ENCODE measurements at regions not wholly inside any gene's neighbourhood (a gene's known extent, or its start where the extent isn't known, plus 50 kb on each side); places are given as distances from the start of the nearest gene placed in this dataset.

DNA sequence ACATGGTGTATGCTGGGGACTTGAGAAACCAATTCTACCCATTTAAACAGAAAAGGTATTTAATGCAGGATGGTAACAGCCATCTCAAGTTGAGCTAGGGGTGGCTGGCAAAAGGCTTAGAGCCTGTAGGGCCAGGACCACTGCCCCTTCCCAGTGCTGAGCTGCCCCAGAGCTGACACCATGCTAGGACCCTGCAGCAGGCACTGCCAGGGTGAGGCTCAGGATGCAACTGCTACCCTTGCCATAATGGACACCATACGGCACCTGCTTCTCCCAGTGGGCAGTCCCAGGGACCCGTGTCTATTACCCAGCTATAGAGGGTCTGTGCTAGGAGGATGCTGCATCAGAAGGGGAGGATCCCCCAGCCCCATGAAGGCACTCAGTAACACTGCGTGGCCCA, 160.7 kb upstream of the ADCY1 start:
- no peak overlapping the region for H3K9ac ChIP-seq (ENCODE audit: low read depth, low read length)
- H3K4me1 ChIP-seq (ENCODE audit: insufficient read depth, low read length): no peaks in the 10 kb centered on the region
- no peaks in the 10 kb centered on the region for H3K36me3 ChIP-seq (ENCODE audit: insufficient read depth, low read depth, low read length)
- no peak overlapping the region for H3K27ac ChIP-seq (ENCODE audit: low read length)
- no peaks in the 10 kb centered on the region for H3K27me3 ChIP-seq (ENCODE audit: insufficient read depth, low read length)
- H3K9me3 ChIP-seq (ENCODE audit: insufficient read depth, low read depth, low read length): peaks cover 5% of the 10 kb centered on the region; the same call in 1 of the 2 replicates
- no peak overlapping the region for H3K4me3 ChIP-seq (ENCODE audit: low read length)

DNA sequence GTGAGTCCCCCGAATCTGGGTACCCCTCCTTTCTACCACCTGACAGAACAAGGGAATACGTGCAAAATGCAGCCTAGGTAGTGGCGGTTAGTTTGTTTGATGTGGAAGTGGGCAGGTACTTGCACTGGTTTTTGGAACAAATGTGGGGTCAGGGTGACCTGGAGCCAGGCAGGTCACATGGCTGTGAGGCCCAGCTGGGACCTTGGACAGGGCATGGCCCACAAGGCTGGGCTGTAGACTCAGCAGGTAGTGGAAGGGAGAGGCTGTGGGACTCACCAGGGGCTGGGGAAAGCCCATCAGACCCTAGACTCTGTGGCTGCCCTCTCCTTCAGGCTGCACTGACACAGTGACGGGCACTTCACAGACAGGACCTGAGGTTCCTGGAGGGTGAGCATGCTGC, 159.9 kb upstream of the ADCY1 start:
- no peaks in the 10 kb centered on the region for H3K4me1 ChIP-seq (ENCODE audit: insufficient read depth, low read length)
- peaks cover 5% of the 10 kb centered on the region; the same call in 1 of the 2 replicates for H3K9me3 ChIP-seq (ENCODE audit: insufficient read depth, low read depth, low read length)
- H3K4me3 ChIP-seq (ENCODE audit: low read length): no peak overlapping the region
- H3K9ac ChIP-seq (ENCODE audit: low read depth, low read length): no peak overlapping the region
- H3K36me3 ChIP-seq (ENCODE audit: insufficient read depth, low read depth, low read length): no peaks in the 10 kb centered on the region
- H3K27ac ChIP-seq (ENCODE audit: low read length): no peak overlapping the region
- H3K27me3 ChIP-seq (ENCODE audit: insufficient read depth, low read length): no peaks in the 10 kb centered on the region

DNA sequence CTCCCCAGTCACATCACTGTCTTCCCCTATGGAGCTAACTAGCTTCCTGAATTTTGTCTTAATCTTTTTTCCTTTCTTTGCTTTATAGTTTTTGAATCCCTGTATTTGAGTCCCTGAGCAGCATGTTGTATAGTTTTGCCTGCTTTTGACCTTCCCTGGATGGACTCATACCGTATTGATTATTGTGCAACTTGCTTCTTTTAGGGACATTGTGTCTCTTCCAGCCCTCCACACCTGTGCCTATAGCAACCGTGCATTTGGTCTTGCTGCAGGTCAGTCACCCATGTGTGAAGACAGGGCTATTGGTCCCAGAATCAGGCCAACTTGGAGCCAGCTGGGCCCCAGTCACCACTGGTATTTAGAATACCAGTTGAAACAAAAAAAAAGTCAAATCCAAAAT, 158.9 kb upstream of the ADCY1 start:
- Histone ChIP-seq H3K4me3 (ENCODE audit: low read length) (no peak overlapping the region), H3K27ac (ENCODE audit: low read length) (no peak overlapping the region), H3K36me3 (ENCODE audit: insufficient read depth, low read depth, low read length) (no peaks in the 10 kb centered on the region), H3K9me3 (ENCODE audit: insufficient read depth, low read depth, low read length) (peaks cover 5% of the 10 kb centered on the region; the same call in 1 of the 2 replicates), H3K4me1 (ENCODE audit: insufficient read depth, low read length) (no peaks in the 10 kb centered on the region), H3K27me3 (ENCODE audit: insufficient read depth, low read length) (no peaks in the 10 kb centered on the region), H3K9ac (ENCODE audit: low read depth, low read length) (no peak overlapping the region)

DNA sequence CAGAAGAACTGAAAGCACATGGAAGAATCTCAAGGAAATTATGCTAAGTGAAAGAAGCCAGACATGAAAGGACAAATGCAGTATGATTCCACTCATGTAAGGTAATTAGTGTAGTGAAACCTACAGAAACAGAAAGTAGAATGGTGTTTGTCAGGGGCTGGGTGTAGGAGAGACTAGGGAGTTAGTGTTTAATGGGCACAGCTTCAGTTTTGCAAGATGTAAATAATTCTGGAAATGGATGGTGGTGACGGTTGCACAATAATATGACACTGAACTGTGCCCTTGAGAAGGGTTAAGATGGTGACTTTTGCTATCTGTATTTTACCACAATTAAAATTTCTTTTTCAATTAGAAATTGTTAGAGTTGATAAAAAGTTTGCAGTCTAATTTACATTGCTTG, 157.3 kb upstream of the ADCY1 start:
- no peaks in the 10 kb centered on the region for H3K27me3 ChIP-seq (ENCODE audit: insufficient read depth, low read length)
- H3K36me3 ChIP-seq (ENCODE audit: insufficient read depth, low read depth, low read length): no peaks in the 10 kb centered on the region
- H3K4me1 ChIP-seq (ENCODE audit: insufficient read depth, low read length): no peaks in the 10 kb centered on the region
- H3K9ac ChIP-seq (ENCODE audit: low read depth, low read length): no peak overlapping the region
- no peaks in the 10 kb centered on the region for H3K9me3 ChIP-seq (ENCODE audit: insufficient read depth, low read depth, low read length)
- no peak overlapping the region for H3K4me3 ChIP-seq (ENCODE audit: low read length)
- no peak overlapping the region for H3K27ac ChIP-seq (ENCODE audit: low read length)

DNA sequence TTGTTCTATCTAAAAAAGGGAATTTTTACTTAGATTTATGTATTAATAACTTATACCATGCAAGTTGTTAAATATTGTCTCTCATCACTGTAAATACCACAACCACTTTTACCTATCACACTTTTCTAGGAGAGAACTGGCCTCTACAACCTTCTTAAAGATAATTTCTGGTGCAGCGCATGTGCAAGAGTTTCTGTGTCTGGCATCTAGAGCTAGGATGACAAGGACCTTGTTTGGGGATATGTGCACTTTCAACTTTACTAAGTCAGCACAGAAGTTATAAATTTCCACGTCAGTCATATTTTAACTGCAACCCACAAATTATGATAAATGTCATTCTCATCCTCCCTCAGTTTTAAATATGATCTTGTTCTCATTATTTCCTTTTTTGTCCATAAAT, 156.9 kb upstream of the ADCY1 start:
- Histone ChIP-seq H3K9ac (ENCODE audit: low read depth, low read length) (no peak overlapping the region), H3K9me3 (ENCODE audit: insufficient read depth, low read depth, low read length) (no peaks in the 10 kb centered on the region), H3K36me3 (ENCODE audit: insufficient read depth, low read depth, low read length) (no peaks in the 10 kb centered on the region), H3K27me3 (ENCODE audit: insufficient read depth, low read length) (no peaks in the 10 kb centered on the region), H3K4me1 (ENCODE audit: insufficient read depth, low read length) (no peaks in the 10 kb centered on the region), H3K27ac (ENCODE audit: low read length) (no peak overlapping the region), H3K4me3 (ENCODE audit: low read length) (no peak overlapping the region)

DNA sequence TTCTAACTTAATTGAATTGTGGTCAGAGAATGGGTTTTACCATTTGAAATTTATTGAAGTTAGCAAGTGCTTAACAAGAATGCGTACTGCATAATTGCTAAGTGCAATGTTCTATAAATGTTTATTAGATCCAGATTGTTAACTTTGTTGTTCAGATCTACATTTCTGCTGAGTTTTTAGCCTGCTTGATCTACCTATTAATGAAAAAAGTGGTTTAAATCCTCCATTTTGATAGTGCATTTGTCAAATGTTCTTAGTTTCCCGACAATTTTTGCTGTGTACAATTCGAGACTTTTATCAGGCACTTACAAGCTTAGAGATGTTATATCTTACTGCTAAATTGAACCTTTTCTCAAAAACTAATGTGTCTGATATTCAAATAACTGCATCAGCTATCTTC, 156.4 kb upstream of the ADCY1 start:
- Histone ChIP-seq H3K9me3 (ENCODE audit: insufficient read depth, low read depth, low read length) (no peaks in the 10 kb centered on the region), H3K36me3 (ENCODE audit: insufficient read depth, low read depth, low read length) (no peaks in the 10 kb centered on the region), H3K4me1 (ENCODE audit: insufficient read depth, low read length) (no peaks in the 10 kb centered on the region), H3K4me3 (ENCODE audit: low read length) (no peak overlapping the region), H3K27me3 (ENCODE audit: insufficient read depth, low read length) (no peaks in the 10 kb centered on the region), H3K27ac (ENCODE audit: low read length) (no peak overlapping the region), H3K9ac (ENCODE audit: low read depth, low read length) (no peak overlapping the region)

DNA sequence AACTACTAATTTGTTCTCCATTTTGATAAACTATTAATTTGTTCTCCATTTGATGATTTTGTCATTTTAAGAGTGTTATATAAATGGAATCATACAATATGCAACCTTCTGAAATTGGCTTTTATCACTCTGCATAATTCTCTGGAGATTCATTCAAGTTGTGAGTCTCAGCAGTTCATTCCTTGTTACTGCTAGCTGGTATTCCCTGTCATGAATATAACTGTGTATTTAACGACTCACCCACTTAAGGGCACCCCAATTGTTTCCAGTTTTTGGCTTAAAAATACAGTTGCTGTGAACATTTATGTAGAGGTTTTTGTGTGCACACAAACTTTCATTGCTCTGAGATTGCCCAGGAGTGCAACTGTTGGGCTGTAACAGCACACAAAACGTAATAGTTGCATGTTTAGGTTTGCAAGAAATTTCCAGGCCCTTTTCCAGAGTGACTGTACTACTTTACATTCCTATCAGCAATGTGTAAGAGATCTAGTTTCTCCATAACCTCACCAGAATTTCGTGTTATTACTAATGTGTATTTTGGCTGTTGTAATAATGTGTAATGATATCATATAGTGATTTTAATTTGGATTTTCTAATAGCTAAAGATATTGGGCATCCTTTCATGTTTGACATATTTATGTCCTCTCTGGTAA, 153.2 kb upstream of the ADCY1 start:
- Histone ChIP-seq H3K27ac (ENCODE audit: low read length) (no peak overlapping the region), H3K36me3 (ENCODE audit: insufficient read depth, low read depth, low read length) (no peaks in the 10 kb centered on the region), H3K27me3 (ENCODE audit: insufficient read depth, low read length) (no peaks in the 10 kb centered on the region), H3K9me3 (ENCODE audit: insufficient read depth, low read depth, low read length) (no peaks in the 10 kb centered on the region), H3K4me1 (ENCODE audit: insufficient read depth, low read length) (no peaks in the 10 kb centered on the region), H3K4me3 (ENCODE audit: low read length) (no peak overlapping the region), H3K9ac (ENCODE audit: low read depth, low read length) (no peak overlapping the region)

DNA sequence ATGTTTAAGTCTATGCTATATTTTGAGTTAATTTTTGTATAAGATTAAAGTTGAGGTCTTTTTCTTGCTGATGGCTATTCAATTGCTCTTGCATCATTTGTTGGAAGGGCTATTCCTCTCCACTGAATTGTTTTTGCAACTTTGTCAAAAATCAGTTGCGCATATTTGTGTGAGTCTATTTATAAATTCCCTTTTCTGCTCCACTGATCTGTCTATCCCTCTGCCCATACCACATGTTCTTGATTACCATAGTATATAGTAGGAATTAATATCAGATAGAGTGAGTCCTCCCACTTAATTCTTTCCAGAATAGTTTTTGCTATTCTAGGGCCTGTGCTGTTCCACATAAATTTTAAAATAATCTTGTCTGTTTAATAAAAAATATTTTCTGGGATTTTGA, 152.4 kb upstream of the ADCY1 start:
- Histone ChIP-seq H3K9me3 (ENCODE audit: insufficient read depth, low read depth, low read length) (no peaks in the 10 kb centered on the region), H3K9ac (ENCODE audit: low read depth, low read length) (no peak overlapping the region), H3K4me3 (ENCODE audit: low read length) (no peak overlapping the region), H3K36me3 (ENCODE audit: insufficient read depth, low read depth, low read length) (no peaks in the 10 kb centered on the region), H3K4me1 (ENCODE audit: insufficient read depth, low read length) (no peaks in the 10 kb centered on the region), H3K27me3 (ENCODE audit: insufficient read depth, low read length) (no peaks in the 10 kb centered on the region), H3K27ac (ENCODE audit: low read length) (no peak overlapping the region)

DNA sequence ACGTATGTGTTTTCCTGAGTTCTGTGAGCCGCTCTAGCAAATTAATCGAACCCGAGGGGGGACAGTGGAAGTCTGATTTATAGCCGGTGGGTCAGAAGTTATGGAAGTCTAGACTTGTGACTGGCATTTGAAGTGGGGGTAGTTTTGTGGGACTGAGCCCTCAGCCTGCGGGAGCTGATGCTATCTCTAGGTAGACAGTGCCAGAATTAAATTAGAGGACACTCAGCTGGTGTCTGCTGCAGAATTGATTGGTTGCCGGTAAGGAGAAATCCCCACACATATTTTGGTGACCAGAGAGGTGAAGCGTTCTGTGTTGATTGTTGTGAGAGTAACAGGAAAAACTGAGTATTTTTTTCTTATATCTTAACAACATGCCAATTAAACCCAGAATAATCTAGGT, 143.8 kb upstream of the ADCY1 start:
- no peaks in the 10 kb centered on the region for H3K9me3 ChIP-seq (ENCODE audit: insufficient read depth, low read depth, low read length)
- no peaks in the 10 kb centered on the region for H3K36me3 ChIP-seq (ENCODE audit: insufficient read depth, low read depth, low read length)
- no peak overlapping the region for H3K4me3 ChIP-seq (ENCODE audit: low read length)
- no peaks in the 10 kb centered on the region for H3K27me3 ChIP-seq (ENCODE audit: insufficient read depth, low read length)
- no peak overlapping the region for H3K9ac ChIP-seq (ENCODE audit: low read depth, low read length)
- H3K4me1 ChIP-seq (ENCODE audit: insufficient read depth, low read length): no peaks in the 10 kb centered on the region
- no peak overlapping the region for H3K27ac ChIP-seq (ENCODE audit: low read length)

DNA sequence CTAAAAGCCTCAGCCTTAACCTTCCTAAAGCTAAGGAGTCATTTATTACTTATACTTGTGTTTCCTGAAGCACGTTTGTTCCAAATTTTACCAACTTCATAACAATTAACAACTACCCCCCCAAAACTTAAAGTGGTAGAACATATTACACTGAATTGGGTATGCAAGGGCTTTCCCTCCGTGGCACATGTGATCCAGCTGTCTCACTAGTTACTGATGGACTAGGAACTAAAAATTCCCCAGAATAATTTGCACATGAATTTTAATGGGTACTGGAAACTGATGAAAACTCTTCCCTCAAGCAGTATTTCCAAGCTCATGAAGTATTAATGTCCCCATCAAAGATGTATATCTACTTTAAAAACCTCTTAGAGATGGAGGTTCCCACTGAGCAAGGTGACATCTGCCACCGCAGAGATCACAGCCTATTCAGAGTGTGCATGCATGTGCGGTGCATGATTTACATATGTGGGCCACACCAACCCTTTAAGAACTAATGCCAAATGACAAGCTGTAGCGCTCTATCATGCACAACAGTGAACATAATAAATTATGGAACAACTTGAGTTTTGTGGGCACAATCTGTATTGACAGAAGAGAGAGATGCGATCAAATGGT, 139.9 kb upstream of the ADCY1 start:
- H3K27ac ChIP-seq (ENCODE audit: low read length): no peak overlapping the region
- H3K27me3 ChIP-seq (ENCODE audit: insufficient read depth, low read length): no peaks in the 10 kb centered on the region
- H3K9me3 ChIP-seq (ENCODE audit: insufficient read depth, low read depth, low read length): no peaks in the 10 kb centered on the region
- no peaks in the 10 kb centered on the region for H3K36me3 ChIP-seq (ENCODE audit: insufficient read depth, low read depth, low read length)
- no peaks in the 10 kb centered on the region for H3K4me1 ChIP-seq (ENCODE audit: insufficient read depth, low read length)
- no peak overlapping the region for H3K4me3 ChIP-seq (ENCODE audit: low read length)
- H3K9ac ChIP-seq (ENCODE audit: low read depth, low read length): no peak overlapping the region

DNA sequence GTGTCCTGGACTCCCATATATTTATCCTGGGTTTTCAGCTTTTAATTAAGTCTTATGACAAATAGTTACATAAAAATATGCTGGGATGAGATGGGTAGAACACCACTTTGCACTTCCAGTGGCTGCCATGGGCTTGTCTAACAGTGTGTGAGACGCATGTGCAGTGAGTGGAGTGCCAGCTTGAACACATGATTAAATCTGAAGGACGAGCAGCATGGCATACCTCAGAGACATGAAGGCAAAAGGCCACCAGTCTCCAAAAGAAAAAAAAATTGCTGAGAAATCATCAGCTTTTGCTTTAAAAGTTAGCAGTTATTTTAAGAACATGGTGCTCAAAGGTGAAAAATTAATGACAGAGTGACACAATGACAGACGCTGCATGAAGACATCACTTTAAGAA, 139.0 kb upstream of the ADCY1 start:
- H3K36me3 ChIP-seq (ENCODE audit: insufficient read depth, low read depth, low read length): no peaks in the 10 kb centered on the region
- no peak overlapping the region for H3K9ac ChIP-seq (ENCODE audit: low read depth, low read length)
- no peak overlapping the region for H3K27ac ChIP-seq (ENCODE audit: low read length)
- no peaks in the 10 kb centered on the region for H3K4me1 ChIP-seq (ENCODE audit: insufficient read depth, low read length)
- no peaks in the 10 kb centered on the region for H3K27me3 ChIP-seq (ENCODE audit: insufficient read depth, low read length)
- no peak overlapping the region for H3K4me3 ChIP-seq (ENCODE audit: low read length)
- no peaks in the 10 kb centered on the region for H3K9me3 ChIP-seq (ENCODE audit: insufficient read depth, low read depth, low read length)

DNA sequence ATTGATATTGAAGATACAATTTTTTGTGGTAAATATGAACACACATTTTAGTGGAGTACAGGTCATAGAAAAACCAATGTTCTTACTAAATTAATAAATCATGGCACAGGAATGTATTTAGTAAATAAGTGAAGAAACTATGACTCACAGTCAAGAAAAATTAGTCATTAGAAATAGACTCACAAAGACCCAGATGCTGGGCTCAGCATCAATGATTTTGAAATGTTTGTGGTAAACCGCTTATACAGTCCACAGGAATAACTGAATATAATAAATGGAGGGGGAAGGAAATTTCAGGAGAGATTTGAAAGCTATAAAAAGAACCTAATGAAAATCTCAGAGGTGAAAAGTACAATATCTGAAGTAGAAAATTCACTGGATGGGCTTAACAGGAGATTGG, 138.3 kb upstream of the ADCY1 start:
- Histone ChIP-seq H3K9me3 (ENCODE audit: insufficient read depth, low read depth, low read length) (no peaks in the 10 kb centered on the region), H3K27me3 (ENCODE audit: insufficient read depth, low read length) (no peaks in the 10 kb centered on the region), H3K36me3 (ENCODE audit: insufficient read depth, low read depth, low read length) (no peaks in the 10 kb centered on the region), H3K4me3 (ENCODE audit: low read length) (no peak overlapping the region), H3K9ac (ENCODE audit: low read depth, low read length) (no peak overlapping the region), H3K4me1 (ENCODE audit: insufficient read depth, low read length) (no peaks in the 10 kb centered on the region), H3K27ac (ENCODE audit: low read length) (no peak overlapping the region)

Measured in iPS-20b (cell line).